ENCODE measurements at regions not wholly inside any gene's neighbourhood (a gene's known extent, or its start where the extent isn't known, plus 50 kb on each side); places are given as distances from the start of the nearest gene placed in this dataset.

DNA sequence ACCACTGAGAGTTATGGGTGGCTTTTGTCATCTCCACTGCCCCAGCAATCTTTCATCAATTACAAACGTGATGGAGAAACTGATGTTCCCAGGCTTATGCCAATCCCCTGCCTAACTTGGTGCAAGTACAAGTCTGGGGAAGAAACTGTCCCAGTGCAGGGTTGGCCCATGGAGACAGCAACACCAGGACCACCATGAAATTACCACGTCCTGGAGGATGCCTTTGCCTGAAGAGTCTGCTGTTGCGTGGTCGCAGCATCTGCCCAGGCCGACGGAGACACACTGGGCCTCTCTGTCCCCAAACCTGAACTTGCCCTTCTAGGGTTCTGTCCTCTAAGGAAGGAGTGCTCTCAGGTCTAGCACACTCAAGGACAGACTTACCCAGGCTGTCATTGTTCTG, 496.8 kb upstream of the RAB6C start:
- no TSS peak for BruUV-seq (replicated peaks)
- H3K36me3 ChIP-seq (ENCODE audit: insufficient read depth, low read length, poor library complexity, severe bottlenecking) = no peaks in the 10 kb centered on the region

DNA sequence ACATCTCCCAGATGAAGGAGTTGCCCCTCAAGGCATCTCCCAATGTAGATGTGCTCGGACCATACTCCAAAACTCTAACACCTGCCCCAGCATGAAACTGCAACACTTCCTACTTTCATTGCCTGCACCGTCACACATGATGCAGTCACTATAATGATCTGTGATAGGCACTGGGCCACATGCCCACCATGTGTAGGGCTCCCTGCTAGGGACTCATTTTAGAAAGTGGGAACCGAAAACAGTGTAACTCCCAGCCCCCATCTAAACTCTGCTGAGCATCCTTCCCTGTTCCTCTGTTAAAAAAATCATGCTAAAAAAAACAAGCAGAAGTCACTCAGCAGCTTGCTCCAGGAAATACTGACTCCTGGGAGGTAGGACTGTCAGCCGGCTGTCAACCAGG, 496.1 kb upstream of the RAB6C start:
- intact Hi-C loops (cut with micrococcal nuclease; ENCODE audit: unreplicated experiment) = no loop called here
- Histone ChIP-seq H3K4me3 (ENCODE audit: low read depth, low read length, poor library complexity, severe bottlenecking) (no peak overlapping the region), H3K36me3 (ENCODE audit: insufficient read depth, low read length, poor library complexity, severe bottlenecking) (no peaks in the 10 kb centered on the region), H3K27me3 (replicated peaks; ENCODE audit: insufficient read depth, low read depth, low read length, poor library complexity) (peaks cover 9% of the 10 kb centered on the region), H3K4me1 (ENCODE audit: insufficient read depth, low read length, poor library complexity, severe bottlenecking) (no peaks in the 10 kb centered on the region), H3K27ac (ENCODE audit: low read depth, low read length, poor library complexity, severe bottlenecking) (no peak overlapping the region), H3K9me3 (ENCODE audit: low read depth, low read length, poor library complexity, severe bottlenecking) (no peaks in the 10 kb centered on the region)
- BruUV-seq (replicated peaks) = no TSS peak
- TF ChIP-seq EZH2 (IDR thresholded peaks at IDR 0.05; ENCODE audit: borderline replicate concordance, low read depth, low read length, poor library complexity, severe bottlenecking) = no peak
- TF ChIP-seq, protein P1, sequence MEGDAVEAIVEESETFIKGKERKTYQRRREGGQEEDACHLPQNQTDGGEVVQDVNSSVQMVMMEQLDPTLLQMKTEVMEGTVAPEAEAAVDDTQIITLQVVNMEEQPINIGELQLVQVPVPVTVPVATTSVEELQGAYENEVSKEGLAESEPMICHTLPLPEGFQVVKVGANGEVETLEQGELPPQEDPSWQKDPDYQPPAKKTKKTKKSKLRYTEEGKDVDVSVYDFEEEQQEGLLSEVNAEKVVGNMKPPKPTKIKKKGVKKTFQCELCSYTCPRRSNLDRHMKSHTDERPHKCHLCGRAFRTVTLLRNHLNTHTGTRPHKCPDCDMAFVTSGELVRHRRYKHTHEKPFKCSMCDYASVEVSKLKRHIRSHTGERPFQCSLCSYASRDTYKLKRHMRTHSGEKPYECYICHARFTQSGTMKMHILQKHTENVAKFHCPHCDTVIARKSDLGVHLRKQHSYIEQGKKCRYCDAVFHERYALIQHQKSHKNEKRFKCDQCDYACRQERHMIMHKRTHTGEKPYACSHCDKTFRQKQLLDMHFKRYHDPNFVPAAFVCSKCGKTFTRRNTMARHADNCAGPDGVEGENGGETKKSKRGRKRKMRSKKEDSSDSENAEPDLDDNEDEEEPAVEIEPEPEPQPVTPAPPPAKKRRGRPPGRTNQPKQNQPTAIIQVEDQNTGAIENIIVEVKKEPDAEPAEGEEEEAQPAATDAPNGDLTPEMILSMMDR (conservative IDR thresholded peaks at IDR 0.05; ENCODE audit: low read depth, low read length) = no peak
- CTCF ChIA-PET = no interaction called here
- POLR2A ChIA-PET (ENCODE audit: low non-redundant PET) = no interaction called here
- DNase-seq (ENCODE audit: low spot score) = no peak

More for the DNA sequence above, 496.8 kb upstream of the RAB6C start:
- H3K27ac ChIP-seq (ENCODE audit: low read depth, low read length, poor library complexity, severe bottlenecking) = no peak overlapping the region
- no peak overlapping the region for H3K4me3 ChIP-seq (ENCODE audit: low read depth, low read length, poor library complexity, severe bottlenecking)
- no peak for DNase-seq (ENCODE audit: low spot score)
- H3K9me3 ChIP-seq (ENCODE audit: low read depth, low read length, poor library complexity, severe bottlenecking) = no peaks in the 10 kb centered on the region
- TF ChIP-seq EZH2 (IDR thresholded peaks at IDR 0.05; ENCODE audit: borderline replicate concordance, low read depth, low read length, poor library complexity, severe bottlenecking) = no peak
- TF ChIP-seq, protein P1 (conservative IDR thresholded peaks at IDR 0.05; ENCODE audit: low read depth, low read length) = no peak
- no peaks in the 10 kb centered on the region for H3K4me1 ChIP-seq (ENCODE audit: insufficient read depth, low read length, poor library complexity, severe bottlenecking)
- intact Hi-C loops (cut with micrococcal nuclease; ENCODE audit: unreplicated experiment) = no loop called here
- POLR2A ChIA-PET (ENCODE audit: low non-redundant PET) = no interaction called here
- CTCF ChIA-PET = no interaction called here
- H3K27me3 ChIP-seq (replicated peaks; ENCODE audit: insufficient read depth, low read depth, low read length, poor library complexity) = peaks cover 9% of the 10 kb centered on the region

DNA sequence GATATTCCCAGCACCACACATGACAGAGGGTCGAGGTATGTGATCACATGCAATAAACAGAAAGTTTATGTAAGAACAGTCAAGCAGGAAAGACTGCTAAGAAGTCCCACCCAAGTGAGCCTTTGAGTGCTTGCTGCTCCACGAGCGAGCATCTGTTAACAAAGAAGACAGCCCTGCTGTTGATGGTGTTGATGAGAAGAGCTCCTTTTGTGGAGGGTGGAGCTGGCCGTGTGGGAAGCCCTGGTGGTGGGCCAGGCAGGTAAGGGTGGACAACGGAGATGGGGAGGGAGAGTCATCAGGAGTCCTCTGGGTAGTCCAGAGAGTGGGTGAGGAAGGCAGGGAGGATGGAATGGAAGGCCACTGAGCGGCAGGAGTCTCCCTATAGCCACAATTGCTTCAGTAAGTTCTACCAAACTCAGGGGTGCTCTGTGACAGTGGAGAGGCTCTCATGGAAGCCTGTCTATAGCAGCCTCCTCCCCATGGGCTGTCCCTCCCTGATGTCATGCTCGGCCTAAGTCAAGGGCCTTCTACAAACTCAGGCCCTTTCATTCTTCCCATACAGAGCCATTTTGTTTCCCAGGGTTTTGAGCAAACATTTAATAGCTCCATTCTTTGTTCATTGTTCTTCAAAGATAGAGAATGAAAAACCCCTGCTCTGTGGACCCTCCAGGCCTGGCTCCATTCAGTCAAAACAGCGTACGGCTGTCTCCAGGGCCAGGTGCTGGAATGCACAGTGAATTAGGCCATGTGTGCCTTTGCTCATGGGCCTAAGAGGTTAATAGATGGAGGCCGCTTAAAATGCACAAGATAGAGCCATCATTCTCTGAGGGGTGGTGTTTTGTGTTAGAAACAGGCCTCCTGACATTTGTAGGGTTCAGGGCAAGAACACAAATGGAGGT, 494.2 kb upstream of the RAB6C start:
- H3K4me3 ChIP-seq (ENCODE audit: low read depth, low read length, poor library complexity, severe bottlenecking) = no peak overlapping the region
- no peak overlapping the region for H3K27ac ChIP-seq (ENCODE audit: low read depth, low read length, poor library complexity, severe bottlenecking)
- CTCF ChIA-PET = no interaction called here
- no peaks in the 10 kb centered on the region for H3K4me1 ChIP-seq (ENCODE audit: insufficient read depth, low read length, poor library complexity, severe bottlenecking)
- intact Hi-C loops (cut with micrococcal nuclease; ENCODE audit: unreplicated experiment) = no loop called here
- no TSS peak for BruUV-seq (replicated peaks)
- H3K9me3 ChIP-seq (ENCODE audit: low read depth, low read length, poor library complexity, severe bottlenecking) = no peaks in the 10 kb centered on the region
- H3K36me3 ChIP-seq (ENCODE audit: insufficient read depth, low read length, poor library complexity, severe bottlenecking) = no peaks in the 10 kb centered on the region
- TF ChIP-seq, protein P1 (conservative IDR thresholded peaks at IDR 0.05; ENCODE audit: low read depth, low read length) = no peak
- TF ChIP-seq EZH2 (IDR thresholded peaks at IDR 0.05; ENCODE audit: borderline replicate concordance, low read depth, low read length, poor library complexity, severe bottlenecking) = no peak
- no peak for DNase-seq (ENCODE audit: low spot score)
- H3K27me3 ChIP-seq (replicated peaks; ENCODE audit: insufficient read depth, low read depth, low read length, poor library complexity) = no peaks in the 10 kb centered on the region
- POLR2A ChIA-PET (ENCODE audit: low non-redundant PET) = no interaction called here

Measured in A673 (cell line).